Activated naive CD4-positive, alpha-beta T cell treated with anti-CD3 and anti-CD28 coated beads for 36 hours (primary cell): ENCODE measurements at regions not wholly inside any gene's neighbourhood (a gene's known extent, or its start where the extent isn't known, plus 50 kb on each side); places are given as distances from the start of the nearest gene placed in this dataset.

Experiments
- CTCF ChIA-PET: fragments of 350-600 bp; sonication (Branson Sonifier 250); formaldehyde crosslinking; loops from one replicate; lab custom pipeline; 2021; ENCODE audit warnings: antibody characterized with exemption; lab: Charles Lee
- DNase-seq: peaks from one replicate; pipeline ENCODE4 v3.0.0-alpha.2; 2020
- H3K27ac Mint-ChIP-seq: one replicate; pipeline ENCODE4 v1.8.0; 2021; ENCODE audit warnings: mild to moderate bottlenecking, mixed read lengths
- H3K27me3 Mint-ChIP-seq: one replicate; pipeline ENCODE4 v1.8.0; 2021; ENCODE audit warnings: low read depth, mixed read lengths
- H3K36me3 Mint-ChIP-seq: one replicate; pipeline ENCODE4 v1.8.0; 2021; ENCODE audit warnings: low read depth, mixed read lengths
- H3K4me1 Mint-ChIP-seq: one replicate; pipeline ENCODE4 v1.8.0; 2021; ENCODE audit warnings: low read depth, mixed read lengths
- H3K4me3 Mint-ChIP-seq: one replicate; pipeline ENCODE4 v1.8.0; 2021; ENCODE audit warnings: mild to moderate bottlenecking, moderate library complexity, mixed read lengths
- H3K9me3 Mint-ChIP-seq: one replicate; pipeline ENCODE4 v1.8.0; 2021; ENCODE audit warnings: mixed read lengths
- intact Hi-C: fragments of 100-400 bp; cut with micrococcal nuclease; formaldehyde crosslinking; loops from one replicate; pipeline ENCODE4 v1.15.1; 2023

GRCh38 chr1:99571092-99571734, 74.7 kb upstream of the PALMD start:
- no peak overlapping the region for H3K27ac Mint-ChIP-seq
- CTCF ChIA-PET: no interaction called here
- no peaks in the 10 kb centered on the region for H3K27me3 Mint-ChIP-seq
- no peaks in the 10 kb centered on the region for H3K4me1 Mint-ChIP-seq
- H3K9me3 Mint-ChIP-seq: no peaks in the 10 kb centered on the region
- DNase-seq: no peak
- no peaks in the 10 kb centered on the region for H3K36me3 Mint-ChIP-seq
- no peak overlapping the region for H3K4me3 Mint-ChIP-seq
- intact Hi-C loops: no loop called here

GRCh38 chr1:99573431-99574217, 72.3 kb upstream of the PALMD start:
- H3K27me3 Mint-ChIP-seq: no peaks in the 10 kb centered on the region
- H3K36me3 Mint-ChIP-seq: no peaks in the 10 kb centered on the region
- CTCF ChIA-PET: no interaction called here
- H3K27ac Mint-ChIP-seq: no peak overlapping the region
- H3K4me1 Mint-ChIP-seq: no peaks in the 10 kb centered on the region
- no peaks in the 10 kb centered on the region for H3K9me3 Mint-ChIP-seq
- no peak overlapping the region for H3K4me3 Mint-ChIP-seq
- intact Hi-C loops: no loop called here
- no peak for DNase-seq

GRCh38 chr1:99577313-99577712, 68.6 kb upstream of the PALMD start:
- no peak overlapping the region for H3K4me3 Mint-ChIP-seq
- intact Hi-C loops: no loop called here
- CTCF ChIA-PET: no interaction called here
- no peaks in the 10 kb centered on the region for H3K9me3 Mint-ChIP-seq
- DNase-seq: no peak
- no peaks in the 10 kb centered on the region for H3K27me3 Mint-ChIP-seq
- H3K36me3 Mint-ChIP-seq: no peaks in the 10 kb centered on the region
- H3K27ac Mint-ChIP-seq: no peak overlapping the region
- H3K4me1 Mint-ChIP-seq: no peaks in the 10 kb centered on the region

- Mint-ChIP-seq H3K4me1 (no peaks in the 10 kb centered on the region), H3K9me3 (no peaks in the 10 kb centered on the region), H3K27ac (no peak overlapping the region), H3K27me3 (no peaks in the 10 kb centered on the region), H3K4me3 (no peak overlapping the region), H3K36me3 (no peaks in the 10 kb centered on the region)
- intact Hi-C loops: no loop called here
- no peak for DNase-seq
- CTCF ChIA-PET: no interaction called here
Measured at GRCh38 chr1:99579691-99580172, 66.2 kb upstream of the PALMD start.

GRCh38 chr1:99580451-99580850, 65.5 kb upstream of the PALMD start:
- Mint-ChIP-seq H3K9me3 (no peaks in the 10 kb centered on the region), H3K4me1 (no peaks in the 10 kb centered on the region), H3K36me3 (no peaks in the 10 kb centered on the region), H3K27ac (no peak overlapping the region), H3K4me3 (no peak overlapping the region), H3K27me3 (no peaks in the 10 kb centered on the region)
- intact Hi-C loops: no loop called here
- DNase-seq: no peak
- CTCF ChIA-PET: no interaction called here

- no peaks in the 10 kb centered on the region for H3K4me1 Mint-ChIP-seq
- no peaks in the 10 kb centered on the region for H3K9me3 Mint-ChIP-seq
- H3K4me3 Mint-ChIP-seq: no peak overlapping the region
- H3K27ac Mint-ChIP-seq: no peak overlapping the region
- CTCF ChIA-PET: interaction anchor here (0.6 kb wide), 1 partner anchor 53 kb away, joined by 4 read pairs; no protein-coding TSS in a partner anchor
- intact Hi-C loops: no loop called here
- H3K36me3 Mint-ChIP-seq: no peaks in the 10 kb centered on the region
- no peaks in the 10 kb centered on the region for H3K27me3 Mint-ChIP-seq
- no peak for DNase-seq
Measured at GRCh38 chr1:99587008-99587407, 58.9 kb upstream of the PALMD start.

- CTCF ChIA-PET: no interaction called here
- no peaks in the 10 kb centered on the region for H3K27me3 Mint-ChIP-seq
- H3K9me3 Mint-ChIP-seq: no peaks in the 10 kb centered on the region
- H3K27ac Mint-ChIP-seq: no peak overlapping the region
- H3K4me1 Mint-ChIP-seq: no peaks in the 10 kb centered on the region
- intact Hi-C loops: no loop called here
- no peaks in the 10 kb centered on the region for H3K36me3 Mint-ChIP-seq
- no peak for DNase-seq
- no peak overlapping the region for H3K4me3 Mint-ChIP-seq
Measured at GRCh38 chr1:99589186-99589636, 56.7 kb upstream of the PALMD start.

GRCh38 chr1:99590578-99591209, 55.2 kb upstream of the PALMD start:
- intact Hi-C loops: no loop called here
- CTCF ChIA-PET: no interaction called here
- H3K4me1 Mint-ChIP-seq: no peaks in the 10 kb centered on the region
- H3K9me3 Mint-ChIP-seq: no peaks in the 10 kb centered on the region
- DNase-seq: no peak
- H3K27ac Mint-ChIP-seq: no peak overlapping the region
- H3K4me3 Mint-ChIP-seq: no peak overlapping the region
- no peaks in the 10 kb centered on the region for H3K27me3 Mint-ChIP-seq
- H3K36me3 Mint-ChIP-seq: no peaks in the 10 kb centered on the region

- DNase-seq: no peak
- Mint-ChIP-seq H3K4me1 (no peaks in the 10 kb centered on the region), H3K27ac (no peak overlapping the region), H3K9me3 (no peaks in the 10 kb centered on the region), H3K27me3 (no peaks in the 10 kb centered on the region), H3K4me3 (no peak overlapping the region), H3K36me3 (no peaks in the 10 kb centered on the region)
- CTCF ChIA-PET: interaction anchor here (0.5 kb wide), 1 partner anchor 13 kb away, joined by 3 read pairs; no protein-coding TSS in a partner anchor
- intact Hi-C loops: no loop called here
Measured at GRCh38 chr1:99591886-99592285, 54.0 kb upstream of the PALMD start.

GRCh38 chr1:99594205-99594604, 51.7 kb upstream of the PALMD start:
- H3K4me3 Mint-ChIP-seq: no peak overlapping the region
- H3K4me1 Mint-ChIP-seq: no peaks in the 10 kb centered on the region
- H3K36me3 Mint-ChIP-seq: no peaks in the 10 kb centered on the region
- no peak for DNase-seq
- intact Hi-C loops: no loop called here
- CTCF ChIA-PET: interaction anchor here (1.4 kb wide), 1 partner anchor 16 kb away, joined by 4 read pairs; no protein-coding TSS in a partner anchor
- H3K9me3 Mint-ChIP-seq: no peaks in the 10 kb centered on the region
- H3K27me3 Mint-ChIP-seq: no peaks in the 10 kb centered on the region
- no peak overlapping the region for H3K27ac Mint-ChIP-seq

GRCh38 chr1:99595041-99595440, 50.9 kb upstream of the PALMD start:
- CTCF ChIA-PET: interaction anchor here (1.1 to 1.4 kb wide), 2 partner anchors 10 to 16 kb away, joined by 3 to 4 read pairs; no protein-coding TSS in a partner anchor
- Mint-ChIP-seq H3K9me3 (no peaks in the 10 kb centered on the region), H3K36me3 (no peaks in the 10 kb centered on the region), H3K4me1 (no peaks in the 10 kb centered on the region), H3K27ac (no peak overlapping the region), H3K27me3 (no peaks in the 10 kb centered on the region), H3K4me3 (no peak overlapping the region)
- intact Hi-C loops: no loop called here
- DNase-seq: no peak

- Mint-ChIP-seq H3K9me3 (no peaks in the 10 kb centered on the region), H3K4me1 (no peaks in the 10 kb centered on the region), H3K36me3 (no peaks in the 10 kb centered on the region), H3K27ac (no peak overlapping the region), H3K4me3 (no peak overlapping the region), H3K27me3 (no peaks in the 10 kb centered on the region)
- intact Hi-C loops: no loop called here
- DNase-seq: no peak
- CTCF ChIA-PET: interaction anchor here (1.1 to 1.4 kb wide), 2 partner anchors 10 to 15 kb away, joined by 3 to 4 read pairs; no protein-coding TSS in a partner anchor
Measured at GRCh38 chr1:99595441-99595840, 50.5 kb upstream of the PALMD start.
